ENCODE measurements at regions not wholly inside any gene's neighbourhood (a gene's known extent, or its start where the extent isn't known, plus 50 kb on each side); places are given as distances from the start of the nearest gene placed in this dataset.
A peak's percentile ranks its signal among the peaks of the same experiment; 100 is the strongest.

DNA sequence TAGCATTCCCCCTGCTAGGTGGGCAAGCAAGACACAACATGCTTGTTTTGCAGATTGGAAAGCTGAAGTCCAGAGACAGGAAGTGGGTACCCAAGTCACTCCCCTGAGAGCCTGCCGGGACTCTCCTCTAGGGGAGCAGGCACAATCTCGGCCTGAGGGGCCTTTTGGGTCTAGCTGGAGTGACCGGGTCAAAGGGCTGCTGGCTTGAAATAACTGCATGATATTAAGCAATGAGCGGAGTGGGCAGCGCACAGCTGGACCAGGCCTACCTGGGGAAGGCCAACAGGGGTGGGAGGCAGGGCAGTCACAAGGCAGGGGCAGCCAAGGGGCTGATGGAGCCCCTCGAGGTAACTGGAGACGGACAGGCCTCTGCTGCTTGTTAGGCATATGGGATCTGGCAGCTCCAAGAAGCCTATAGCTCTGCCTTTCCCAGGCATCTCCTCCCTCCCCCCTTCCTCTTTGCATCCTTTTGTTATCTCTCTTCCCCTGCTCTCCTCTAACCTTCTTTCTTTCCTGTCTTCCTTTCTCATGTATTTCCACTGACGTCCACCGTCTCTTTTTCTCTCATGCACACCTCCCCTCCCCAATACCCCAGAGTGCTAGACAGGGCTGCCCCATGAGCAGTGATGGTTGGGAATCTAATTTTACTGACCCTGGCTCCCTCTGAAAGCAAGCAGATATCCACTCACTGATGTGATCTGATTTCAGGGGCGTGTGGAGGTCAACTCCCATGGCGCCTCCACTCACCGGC lies 237.5 kb downstream of the LOXHD1 start:
- 81 to 89% methylated on average over 3 to 12 of the region's 12 CpGs for WGBS, 2 donors (ENCODE audit: low coverage in 1 of 2)
- TF ChIP-seq POLR2AphosphoS5 (IDR thresholded peaks at IDR 0.05) (no peak), POLR2A (IDR thresholded peaks at IDR 0.05) (no peak), EP300 (IDR thresholded peaks at IDR 0.05; ENCODE audit: low read depth) (no peak)
- TF ChIP-seq, protein P1, sequence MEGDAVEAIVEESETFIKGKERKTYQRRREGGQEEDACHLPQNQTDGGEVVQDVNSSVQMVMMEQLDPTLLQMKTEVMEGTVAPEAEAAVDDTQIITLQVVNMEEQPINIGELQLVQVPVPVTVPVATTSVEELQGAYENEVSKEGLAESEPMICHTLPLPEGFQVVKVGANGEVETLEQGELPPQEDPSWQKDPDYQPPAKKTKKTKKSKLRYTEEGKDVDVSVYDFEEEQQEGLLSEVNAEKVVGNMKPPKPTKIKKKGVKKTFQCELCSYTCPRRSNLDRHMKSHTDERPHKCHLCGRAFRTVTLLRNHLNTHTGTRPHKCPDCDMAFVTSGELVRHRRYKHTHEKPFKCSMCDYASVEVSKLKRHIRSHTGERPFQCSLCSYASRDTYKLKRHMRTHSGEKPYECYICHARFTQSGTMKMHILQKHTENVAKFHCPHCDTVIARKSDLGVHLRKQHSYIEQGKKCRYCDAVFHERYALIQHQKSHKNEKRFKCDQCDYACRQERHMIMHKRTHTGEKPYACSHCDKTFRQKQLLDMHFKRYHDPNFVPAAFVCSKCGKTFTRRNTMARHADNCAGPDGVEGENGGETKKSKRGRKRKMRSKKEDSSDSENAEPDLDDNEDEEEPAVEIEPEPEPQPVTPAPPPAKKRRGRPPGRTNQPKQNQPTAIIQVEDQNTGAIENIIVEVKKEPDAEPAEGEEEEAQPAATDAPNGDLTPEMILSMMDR (IDR thresholded peaks at IDR 0.05), result no peak
- H3K27ac ChIP-seq, result peak overlapping the region in 2 of 4 donors; percentile 9 to 23

DNA sequence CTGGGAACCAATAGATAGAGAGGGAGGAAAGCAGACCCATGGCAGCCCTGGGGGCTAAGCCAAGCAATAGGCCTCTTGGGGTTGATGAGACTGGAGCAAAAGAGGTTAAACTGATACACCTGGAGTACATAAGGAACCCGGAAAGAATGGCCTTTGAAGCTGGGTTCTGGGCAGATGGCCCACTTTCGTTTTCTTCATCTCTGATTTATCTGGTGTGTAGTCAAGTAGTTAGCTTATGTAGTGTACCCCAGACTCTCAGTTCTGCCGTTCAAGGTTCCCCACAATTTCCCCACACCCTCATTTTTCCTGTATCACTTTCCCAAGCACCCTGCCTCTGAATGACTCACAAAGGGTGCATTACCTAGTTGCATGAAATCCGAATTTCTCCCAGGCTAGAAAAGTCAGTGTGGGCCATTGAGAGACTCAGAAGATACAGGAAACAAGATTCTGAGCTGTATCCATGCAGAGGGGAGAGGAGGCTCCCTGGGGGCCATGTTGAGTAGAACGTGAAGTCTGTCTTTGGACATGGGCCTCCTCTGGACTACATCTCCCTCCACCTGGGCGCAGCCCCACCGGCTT lies 235.0 kb downstream of the LOXHD1 start:
- no peak overlapping the region for H3K27ac ChIP-seq
- no peaks in the 10 kb centered on the region for H3K27me3 ChIP-seq
- H3K4me1 ChIP-seq, result peaks cover 0 to 17% (median 0%) of the 10 kb centered on the region in 4 donors
- intact Hi-C loops (cut with DNase I; ENCODE audit: low total_unique reads) (no loop called here), in situ Hi-C loops (cut with MboI; ENCODE audit: low pct_ligation_motif_present in 1 of 4, low pct_unique_long_range_greater_than_20kb in 1 of 4, low sequenced_read_pairs in 3 of 4) (no loop called here)
- WGBS, 2 donors (ENCODE audit: low coverage in 1 of 2), result 39 to 65% methylated on average over 4 to 7 of the region's 7 CpGs
- H3K36me3 ChIP-seq, result no peaks in the 10 kb centered on the region
- no peak for TF ChIP-seq POLR2AphosphoS5 (IDR thresholded peaks at IDR 0.05)
- TF ChIP-seq, protein P1 (IDR thresholded peaks at IDR 0.05), result no peak
- no peak for TF ChIP-seq POLR2A (IDR thresholded peaks at IDR 0.05)
- no peak for TF ChIP-seq EP300 (IDR thresholded peaks at IDR 0.05; ENCODE audit: low read depth)
- no peak for DNase-seq
- no peak overlapping the region for H3K4me3 ChIP-seq
- H3K9me3 ChIP-seq, result no peaks in the 10 kb centered on the region

More for the DNA sequence above, 237.5 kb downstream of the LOXHD1 start:
- DNase-seq, result no peak
- Histone ChIP-seq H3K9me3 (no peaks in the 10 kb centered on the region), H3K27me3 (no peaks in the 10 kb centered on the region), H3K4me1 (peaks cover 0 to 17% (median 0%) of the 10 kb centered on the region in 4 donors), H3K36me3 (no peaks in the 10 kb centered on the region), H3K4me3 (no peak overlapping the region)
- in situ Hi-C loops (cut with MboI; ENCODE audit: low pct_ligation_motif_present in 1 of 4, low pct_unique_long_range_greater_than_20kb in 1 of 4, low sequenced_read_pairs in 3 of 4), result no loop called here
- intact Hi-C loops (cut with DNase I; ENCODE audit: low total_unique reads), result no loop called here

DNA sequence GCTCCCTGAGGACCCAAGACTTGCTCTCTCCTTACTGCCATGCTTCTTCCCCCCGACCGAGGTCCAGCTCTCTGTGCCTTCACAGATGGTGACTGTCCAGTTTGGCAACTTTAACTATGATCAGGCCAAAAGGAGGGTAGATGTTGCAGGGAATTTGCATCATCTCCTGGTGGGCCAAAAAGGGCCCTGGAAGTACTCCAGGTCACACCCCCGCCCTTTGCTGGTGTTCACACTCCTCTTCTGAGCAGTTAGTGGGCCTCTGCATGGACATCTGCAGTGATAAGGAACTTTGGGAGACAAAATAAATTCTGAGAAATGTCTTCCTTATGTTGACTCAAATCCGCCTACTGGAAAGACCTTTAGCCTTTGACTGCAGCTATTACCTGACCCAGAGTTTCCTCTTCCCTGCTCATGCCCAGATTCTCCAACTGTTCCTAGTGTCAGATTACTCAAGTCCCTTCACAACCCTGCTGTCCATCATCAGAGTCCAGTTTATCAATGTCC lies 234.4 kb downstream of the LOXHD1 start:
- TF ChIP-seq, protein P1 (IDR thresholded peaks at IDR 0.05), result no peak
- TF ChIP-seq POLR2AphosphoS5 (IDR thresholded peaks at IDR 0.05) (no peak), POLR2A (IDR thresholded peaks at IDR 0.05) (no peak), EP300 (IDR thresholded peaks at IDR 0.05; ENCODE audit: low read depth) (no peak)
- intact Hi-C loops (cut with DNase I; ENCODE audit: low total_unique reads) (no loop called here), in situ Hi-C loops (cut with MboI; ENCODE audit: low pct_ligation_motif_present in 1 of 4, low pct_unique_long_range_greater_than_20kb in 1 of 4, low sequenced_read_pairs in 3 of 4) (no loop called here)
- no peaks in the 10 kb centered on the region for H3K27me3 ChIP-seq
- 63% methylated on average over 4 of the region's 4 CpGs; no CpG with 5 or more reads in 1 of the 2 donors for WGBS, 2 donors (ENCODE audit: low coverage in 1 of 2)
- H3K4me3 ChIP-seq, result no peak overlapping the region
- no peak overlapping the region for H3K27ac ChIP-seq
- H3K36me3 ChIP-seq, result no peaks in the 10 kb centered on the region
- H3K9me3 ChIP-seq, result no peaks in the 10 kb centered on the region
- H3K4me1 ChIP-seq, result peaks cover 0 to 17% (median 0%) of the 10 kb centered on the region in 4 donors
- DNase-seq, result no peak

DNA sequence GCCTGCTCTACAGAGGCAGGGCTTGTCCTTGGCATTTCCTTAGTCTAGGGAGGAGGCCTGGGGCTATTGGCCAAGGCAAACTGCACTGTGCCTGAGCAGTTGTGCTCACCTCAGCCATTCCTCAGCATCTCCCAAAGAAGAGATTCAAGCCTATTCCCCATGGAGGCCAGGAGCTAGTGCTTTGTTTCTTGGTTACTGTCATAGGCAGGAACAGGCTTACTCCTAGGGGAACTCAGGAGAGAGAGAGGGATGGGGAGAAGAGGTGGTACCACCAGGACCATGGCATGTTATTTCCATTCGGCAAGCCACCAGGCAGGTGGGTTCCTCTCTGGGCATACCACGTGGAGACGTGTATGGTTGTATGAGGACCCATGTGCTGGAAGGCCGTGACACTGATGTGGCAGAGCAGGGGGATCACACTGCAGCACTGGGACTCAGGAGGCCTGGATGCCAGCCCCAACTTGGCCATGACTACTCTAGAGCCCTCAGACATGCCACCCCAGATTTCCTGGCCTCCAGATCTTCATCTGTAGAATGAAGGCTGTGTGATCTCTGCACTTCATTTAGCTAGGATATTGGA lies 233.7 kb downstream of the LOXHD1 start:
- in situ Hi-C loops (cut with MboI; ENCODE audit: low pct_ligation_motif_present in 1 of 4, low pct_unique_long_range_greater_than_20kb in 1 of 4, low sequenced_read_pairs in 3 of 4), result no loop called here
- TF ChIP-seq, protein P1 (IDR thresholded peaks at IDR 0.05), result no peak
- TF ChIP-seq POLR2A (IDR thresholded peaks at IDR 0.05), result no peak
- no peak for TF ChIP-seq EP300 (IDR thresholded peaks at IDR 0.05; ENCODE audit: low read depth)
- no peak for TF ChIP-seq POLR2AphosphoS5 (IDR thresholded peaks at IDR 0.05)
- no peaks in the 10 kb centered on the region for H3K9me3 ChIP-seq
- no peak overlapping the region for H3K4me3 ChIP-seq
- no peak for DNase-seq
- no peak overlapping the region for H3K27ac ChIP-seq
- no peaks in the 10 kb centered on the region for H3K27me3 ChIP-seq
- no peaks in the 10 kb centered on the region for H3K36me3 ChIP-seq
- intact Hi-C loops (cut with DNase I; ENCODE audit: low total_unique reads), result no loop called here
- 98% methylated on average over 4 of the region's 4 CpGs; no CpG with 5 or more reads in 1 of the 2 donors for WGBS, 2 donors (ENCODE audit: low coverage in 1 of 2)
- peaks cover 0 to 17% (median 0%) of the 10 kb centered on the region in 4 donors for H3K4me1 ChIP-seq
